Hepatic stellate cell (primary cell): ENCODE measurements at regions not wholly inside any gene's neighbourhood (a gene's known extent, or its start where the extent isn't known, plus 50 kb on each side); places are given as distances from the start of the nearest gene placed in this dataset.

Experiments used
- DNase-seq: peaks from one replicate; pipeline ENCODE4 v3.0.0; 2011; ENCODE audit warnings: low spot score

DNA sequence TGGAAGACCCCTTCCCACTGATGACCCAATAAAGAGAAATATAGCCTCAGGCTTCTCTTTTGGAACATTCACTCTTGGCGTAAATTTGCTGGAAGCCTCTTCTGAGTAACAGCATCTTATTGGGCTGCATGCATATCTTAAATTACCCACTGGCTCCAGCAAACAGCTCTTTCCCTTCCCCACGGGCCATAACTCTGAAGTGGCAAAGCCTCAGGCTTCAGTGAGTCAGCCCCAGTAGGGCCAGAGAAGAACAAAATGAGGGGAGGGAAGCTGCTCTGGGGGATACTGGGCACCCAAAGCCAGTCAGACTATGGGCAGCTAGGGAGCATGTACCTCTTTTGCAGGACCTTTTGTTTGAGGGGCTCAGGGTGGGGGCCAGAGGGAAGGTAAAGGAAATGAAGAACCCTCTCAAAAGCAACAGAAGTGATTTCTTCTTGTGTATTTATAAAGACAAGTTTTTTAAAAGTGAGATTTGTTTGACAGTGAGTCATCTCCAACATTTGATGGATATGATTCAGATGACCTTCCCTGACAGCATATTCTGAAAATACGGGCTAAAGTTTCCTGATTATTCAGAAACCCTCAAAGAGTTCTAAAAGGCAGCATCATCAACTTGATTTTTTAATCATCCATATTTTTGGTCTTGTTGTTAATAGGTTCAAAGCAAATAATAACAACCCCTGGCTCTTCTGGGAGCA, 203.4 kb downstream of the KIF18A start:
- no peak for DNase-seq

DNA sequence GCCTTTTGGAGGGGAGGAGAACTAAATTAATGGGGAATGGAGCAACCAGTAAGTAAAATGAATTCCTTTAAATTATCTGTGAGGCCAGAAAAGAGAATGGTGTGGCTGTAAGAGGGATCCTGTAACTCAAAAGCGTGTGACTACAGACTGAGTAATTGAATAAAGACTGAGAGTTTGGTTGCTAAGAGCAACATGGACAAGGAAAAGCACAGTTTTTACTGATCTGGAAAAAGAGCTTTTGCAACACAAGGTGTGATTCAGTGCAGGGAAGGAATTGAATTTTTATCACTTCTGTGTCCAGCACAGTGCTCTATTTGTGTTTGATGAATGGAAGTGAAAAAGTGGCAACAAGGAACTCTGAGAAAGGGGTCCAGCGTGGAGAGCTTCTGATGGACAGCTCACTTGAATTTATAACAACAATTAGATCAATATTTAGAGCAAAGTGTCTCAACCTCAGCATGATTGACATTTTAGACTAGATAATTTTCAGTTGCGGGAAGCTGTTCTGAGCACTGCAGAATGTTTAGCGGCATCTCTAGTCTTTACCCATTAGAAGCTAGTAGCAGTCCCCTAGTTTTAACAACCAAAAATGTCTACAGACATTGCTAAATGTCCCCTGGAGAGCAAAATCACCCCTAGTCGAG, 202.8 kb upstream of the BDNF start:
- no peak for DNase-seq

- no peak for DNase-seq
Measured at GRCh38 chr11:27898166-27898565, 197.9 kb upstream of the BDNF start.

GRCh38 chr11:27896096-27896495, 195.8 kb upstream of the BDNF start:
- no peak for DNase-seq

DNA sequence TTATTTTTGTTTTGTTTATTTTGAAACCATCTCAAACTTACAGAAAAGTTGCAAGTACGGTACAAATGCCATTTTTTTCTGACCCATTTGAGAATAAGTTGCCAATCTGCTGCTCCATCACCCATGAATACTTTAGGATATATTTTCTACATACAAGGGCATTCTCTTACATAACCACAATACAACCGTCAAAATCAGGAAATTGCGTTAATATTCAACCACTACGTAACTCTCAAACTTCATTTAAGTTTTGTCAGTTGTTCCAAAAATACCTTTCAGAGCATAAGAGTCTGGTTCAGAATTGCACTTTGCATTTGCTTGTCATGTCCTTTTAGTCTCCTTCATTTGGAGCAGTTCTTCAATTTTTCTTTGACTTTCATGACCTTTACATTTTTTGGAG, 194.3 kb upstream of the BDNF start:
- DNase-seq, result no peak

GRCh38 chr11:27886857-27887256, 186.6 kb upstream of the BDNF start:
- no peak for DNase-seq

DNA sequence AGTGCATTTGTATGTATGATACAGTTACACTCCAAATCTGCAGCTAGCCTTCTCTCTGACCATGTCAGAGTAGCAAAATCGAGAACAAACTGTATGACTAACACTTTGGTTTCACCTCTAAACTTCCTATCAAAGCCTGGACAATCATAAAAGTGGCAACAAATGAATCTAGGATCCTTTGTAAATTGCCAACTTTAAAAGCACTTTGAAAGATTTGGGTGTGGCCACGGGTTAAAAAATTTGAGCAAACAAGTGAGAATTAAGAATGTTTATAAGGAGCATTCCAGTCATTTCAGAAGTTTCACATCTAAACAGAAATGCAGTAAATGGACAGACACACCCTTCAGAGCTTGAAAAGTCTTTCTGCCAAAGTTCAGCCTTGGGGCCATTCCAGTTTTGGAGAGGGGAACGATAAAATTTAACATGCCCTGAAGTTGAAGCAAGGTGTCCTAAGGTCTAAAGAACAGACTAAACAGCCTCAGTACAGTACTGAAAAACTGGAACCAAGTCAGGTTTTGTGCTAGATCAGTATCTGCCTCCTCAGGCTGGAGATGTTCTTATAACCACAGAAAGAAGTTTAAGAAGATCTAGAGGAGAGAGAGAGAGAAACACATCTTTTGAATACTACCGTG, 181.9 kb upstream of the BDNF start:
- no peak for DNase-seq

DNA sequence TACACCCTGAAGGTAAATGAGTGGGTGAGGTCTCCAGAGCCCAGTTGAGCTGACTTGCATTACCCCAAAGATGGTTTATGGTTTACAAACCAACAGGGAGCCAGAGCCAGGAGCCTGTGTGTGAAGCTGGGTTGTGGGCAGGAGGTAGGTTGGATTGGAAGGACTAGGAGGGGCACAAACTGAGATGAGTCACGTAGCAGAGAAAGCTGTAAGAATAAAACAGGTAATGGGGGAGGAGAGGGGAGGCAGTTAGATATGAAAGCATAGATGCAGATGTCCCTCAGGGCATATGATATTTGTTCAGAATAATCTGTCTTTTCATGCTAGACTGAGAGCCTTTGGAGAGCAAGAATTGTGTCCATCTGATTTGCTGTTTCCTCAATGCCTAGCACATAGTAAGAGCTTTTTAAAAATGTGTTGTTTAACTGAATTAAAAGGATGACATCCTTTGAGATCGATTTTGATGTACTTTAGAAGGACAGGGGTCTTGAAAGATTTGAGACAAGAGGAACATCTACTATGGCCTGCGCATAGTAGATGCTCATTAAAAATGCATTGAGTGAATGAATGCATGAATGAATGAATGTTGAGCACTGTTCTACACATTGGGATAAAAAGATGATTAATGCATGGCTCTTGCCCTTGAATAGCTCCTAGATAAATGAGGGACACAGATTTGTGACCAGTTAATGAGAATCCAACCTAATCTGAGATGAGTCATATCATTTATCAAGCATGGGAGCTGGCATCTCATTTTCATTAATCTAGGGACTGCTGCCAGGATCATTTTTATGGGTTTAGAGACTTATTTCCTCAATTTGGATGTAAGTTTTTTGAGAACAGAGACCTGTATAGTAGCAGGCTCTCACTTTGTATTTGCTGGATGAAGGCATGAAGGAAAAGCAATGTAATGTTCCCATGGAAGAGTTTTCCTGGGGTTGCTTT, 175.8 kb upstream of the BDNF start:
- no peak for DNase-seq

DNA sequence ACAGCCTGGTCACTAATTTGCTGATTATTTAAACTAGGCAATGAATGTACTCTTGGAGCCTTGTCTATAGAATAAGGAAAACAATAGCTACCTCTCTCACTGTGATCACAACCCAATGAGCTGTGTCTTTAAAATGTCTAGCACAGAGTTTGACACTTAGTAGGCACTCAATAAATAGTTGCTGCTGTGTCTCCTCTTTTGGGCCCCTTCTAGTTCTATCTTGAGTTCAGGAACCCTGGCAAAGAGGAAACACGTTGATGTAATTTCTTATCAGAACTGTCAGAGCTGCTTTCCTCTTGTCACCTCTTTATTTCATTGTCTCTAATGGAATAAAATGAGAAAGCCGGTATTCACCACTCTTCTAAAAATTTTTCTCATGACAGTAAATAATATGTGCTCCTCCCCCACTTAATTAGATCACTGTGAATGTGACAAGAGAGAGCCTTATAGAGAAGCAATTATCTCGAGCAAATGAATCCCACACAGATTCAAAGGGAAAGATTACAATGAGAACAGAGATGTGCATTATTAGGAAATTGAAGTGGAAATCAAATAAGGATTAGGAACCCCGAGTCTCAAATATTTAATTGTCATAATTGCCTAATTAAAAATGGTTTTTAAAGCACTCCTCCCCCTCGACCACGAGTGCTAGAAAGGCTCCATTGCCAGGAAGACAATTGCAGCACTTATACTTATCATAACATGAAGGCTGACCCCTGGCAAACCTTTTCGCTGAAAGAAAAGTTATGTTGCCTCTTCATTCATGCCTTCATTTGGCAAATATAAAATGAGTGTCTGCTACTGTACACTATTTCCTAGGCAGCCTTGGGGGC, 175.0 kb upstream of the BDNF start:
- no peak for DNase-seq

- DNase-seq, result no peak
Measured at GRCh38 chr11:27873664-27874063, 173.4 kb upstream of the BDNF start.

DNA sequence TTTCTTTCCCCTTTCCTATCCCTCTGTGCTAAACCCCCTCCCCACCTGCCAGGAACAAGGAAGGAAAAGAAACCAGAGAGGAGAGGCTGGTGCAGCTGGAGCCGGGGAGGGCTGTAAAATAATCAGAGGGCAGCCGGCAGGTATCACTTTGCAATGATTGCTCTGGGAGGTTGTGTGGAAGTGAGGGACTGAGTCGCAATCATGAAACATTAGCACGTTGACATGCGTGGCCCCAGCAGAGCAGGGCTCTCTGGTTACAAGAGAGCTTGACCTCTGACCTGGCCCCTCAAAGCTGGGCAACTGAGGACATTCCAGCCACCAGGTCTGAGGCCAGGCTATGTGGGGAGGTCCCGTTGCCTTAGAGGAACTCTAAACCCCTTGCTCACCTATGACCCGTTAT, 170.8 kb upstream of the BDNF start:
- no peak for DNase-seq

- no peak for DNase-seq
Measured at GRCh38 chr11:27869701-27870100, 169.4 kb upstream of the BDNF start.

DNA sequence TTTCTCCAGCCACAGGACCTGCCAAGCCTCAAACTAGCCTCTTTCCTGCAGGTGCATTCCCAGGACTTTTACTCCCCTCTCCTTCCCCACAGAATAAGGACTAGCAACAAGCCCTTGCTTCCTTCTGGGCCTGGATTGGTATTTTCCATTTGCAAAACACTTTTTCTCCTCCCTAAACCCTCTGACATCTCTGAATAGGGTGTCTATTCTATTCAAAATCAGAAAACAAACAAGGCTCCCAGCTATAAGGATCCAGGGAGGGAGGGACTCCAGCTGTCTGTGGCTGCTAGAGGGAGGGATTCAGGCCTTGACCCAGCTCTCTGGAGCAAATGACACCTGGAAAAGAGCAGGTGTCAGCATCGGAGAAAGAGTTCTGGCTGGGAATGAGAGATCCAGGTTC, 168.5 kb upstream of the BDNF start:
- no peak for DNase-seq

DNA sequence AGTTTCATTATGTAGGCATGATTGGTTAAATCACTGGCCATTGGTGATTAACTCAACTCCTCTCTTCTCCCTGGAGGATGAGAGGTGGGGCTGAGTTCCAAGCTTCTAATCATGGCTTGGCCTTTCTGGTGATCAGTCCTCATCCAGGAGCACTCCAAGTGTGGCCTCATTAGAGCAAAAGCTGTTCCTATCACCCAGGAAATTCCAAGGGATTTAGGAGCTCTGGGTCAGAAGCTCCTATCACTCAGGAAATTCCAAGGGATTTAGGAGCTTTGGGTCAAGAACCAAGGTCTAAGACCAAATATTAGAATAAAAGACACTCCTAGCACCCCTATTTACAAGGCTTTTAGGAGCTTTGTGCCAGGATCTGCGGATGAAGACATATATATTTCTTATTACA, 168.0 kb upstream of the BDNF start:
- DNase-seq, result no peak

DNA sequence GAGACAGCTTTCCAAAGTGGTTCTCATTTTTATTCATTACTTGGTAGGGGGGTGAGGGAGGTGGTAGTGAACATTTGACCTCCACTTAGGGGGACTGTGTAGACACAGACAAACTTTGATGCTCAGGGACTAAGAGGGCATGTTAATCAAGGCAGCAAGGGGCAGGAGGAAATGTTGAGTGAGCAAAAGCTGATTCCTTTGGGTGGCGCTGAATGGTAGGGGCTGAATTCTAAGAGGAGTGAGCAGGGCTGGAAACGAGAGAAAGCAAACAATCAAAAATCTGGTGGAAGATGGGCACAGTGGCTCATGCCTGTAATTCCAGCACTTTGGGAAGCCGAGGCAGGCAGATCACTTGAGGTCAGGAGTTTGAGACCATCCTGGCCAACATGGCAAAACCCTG, 164.8 kb upstream of the BDNF start:
- DNase-seq, result no peak

DNA sequence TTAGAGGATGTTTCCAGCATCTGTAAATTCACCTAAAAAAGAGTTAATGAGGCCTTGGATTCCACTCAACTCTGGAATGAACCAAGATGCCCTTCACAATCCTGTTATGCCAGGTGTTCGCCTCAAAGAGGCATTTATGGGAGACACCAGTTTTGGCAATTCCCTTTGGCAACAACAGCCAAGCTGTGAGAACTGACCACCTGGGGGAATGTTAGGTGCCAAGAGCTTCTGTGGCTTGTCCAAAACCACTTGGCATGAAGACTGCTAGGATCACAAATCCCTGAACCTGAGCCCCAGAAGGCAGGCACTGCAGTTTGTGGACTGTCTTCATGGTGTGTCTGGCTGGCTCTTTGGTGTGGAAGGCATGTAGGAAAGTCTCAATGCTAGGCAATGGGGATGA, 164.4 kb upstream of the BDNF start:
- no peak for DNase-seq

- DNase-seq, result no peak
Measured at GRCh38 chr11:27864091-27864491, 163.8 kb upstream of the BDNF start.

DNA sequence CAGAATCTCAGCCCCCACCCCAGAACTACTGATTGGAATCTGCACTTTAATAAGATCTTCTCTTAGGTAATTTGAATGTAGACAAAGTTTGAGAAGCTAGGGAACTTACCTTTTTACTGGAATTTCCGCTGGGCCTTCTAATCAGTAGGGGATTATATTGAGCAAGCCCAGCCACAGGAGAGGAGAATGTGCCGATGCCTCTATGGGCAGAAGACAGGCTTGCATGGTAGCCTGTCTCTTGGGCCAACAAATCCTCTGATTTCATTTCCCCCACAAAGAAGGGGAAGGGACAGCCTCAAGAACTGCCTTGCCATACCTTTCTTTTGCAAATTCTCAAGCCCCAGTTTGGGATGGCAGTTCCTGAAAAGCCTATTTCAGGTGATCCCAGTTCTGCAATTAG, 163.4 kb upstream of the BDNF start:
- no peak for DNase-seq

DNA sequence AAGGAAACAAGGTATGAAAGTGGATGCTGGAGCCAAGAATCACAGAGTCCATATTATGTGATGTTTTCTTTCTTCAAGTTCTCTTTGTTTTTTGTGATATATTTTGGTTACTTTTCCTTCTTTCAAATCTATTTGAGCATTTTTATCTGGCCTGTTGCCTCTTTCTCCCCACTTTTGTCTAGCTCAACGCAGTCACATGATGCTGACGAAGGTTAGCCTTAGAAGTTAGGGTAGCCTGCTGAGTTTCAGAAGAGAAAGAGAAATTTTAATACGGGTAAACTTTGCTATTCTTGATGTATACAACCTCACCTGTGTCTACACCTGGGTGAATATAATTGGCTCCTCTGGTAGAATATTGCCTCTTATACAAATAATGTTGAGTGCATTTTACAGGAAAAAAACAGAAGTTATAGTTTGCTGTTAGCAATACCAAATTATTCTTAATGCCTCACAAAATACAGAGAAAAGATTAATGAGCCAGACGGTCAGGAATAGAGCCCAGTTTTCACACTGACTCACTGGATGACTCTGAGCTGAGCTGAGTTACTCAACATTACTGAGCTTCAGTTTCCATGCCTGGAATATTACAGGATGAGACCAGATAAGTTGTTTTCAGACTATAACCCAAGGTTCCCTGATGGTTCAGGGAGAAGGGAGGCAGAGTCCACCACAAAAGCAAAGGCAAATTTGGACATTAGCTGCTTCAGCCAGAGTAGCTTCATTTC, 161.6 kb upstream of the BDNF start:
- DNase-seq, result peak; percentile 53

GRCh38 chr11:27860811-27861210, 160.6 kb upstream of the BDNF start:
- no peak for DNase-seq

DNA sequence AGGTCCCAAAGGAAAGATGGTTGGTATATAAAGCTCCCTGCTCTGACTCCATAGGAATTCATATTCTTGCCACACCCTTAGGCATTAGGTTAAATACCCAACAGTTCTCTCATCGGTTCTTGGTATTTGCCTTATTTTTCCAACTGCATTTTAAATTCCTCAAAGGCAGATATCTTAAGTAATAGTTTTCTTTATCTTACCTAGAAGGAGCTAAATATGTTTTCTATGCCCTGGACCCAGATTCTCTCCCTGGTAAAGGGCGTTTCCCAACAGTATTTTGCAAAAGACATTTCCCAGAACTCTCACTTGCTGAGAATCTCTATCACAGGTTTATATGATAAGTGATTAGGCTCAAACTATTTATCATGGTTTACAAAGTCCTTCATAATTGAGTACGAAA, 158.6 kb upstream of the BDNF start:
- no peak for DNase-seq
